ENCODE measurements at regions not wholly inside any gene's neighbourhood (a gene's known extent, or its start where the extent isn't known, plus 50 kb on each side); places are given as distances from the start of the nearest gene placed in this dataset.

DNA sequence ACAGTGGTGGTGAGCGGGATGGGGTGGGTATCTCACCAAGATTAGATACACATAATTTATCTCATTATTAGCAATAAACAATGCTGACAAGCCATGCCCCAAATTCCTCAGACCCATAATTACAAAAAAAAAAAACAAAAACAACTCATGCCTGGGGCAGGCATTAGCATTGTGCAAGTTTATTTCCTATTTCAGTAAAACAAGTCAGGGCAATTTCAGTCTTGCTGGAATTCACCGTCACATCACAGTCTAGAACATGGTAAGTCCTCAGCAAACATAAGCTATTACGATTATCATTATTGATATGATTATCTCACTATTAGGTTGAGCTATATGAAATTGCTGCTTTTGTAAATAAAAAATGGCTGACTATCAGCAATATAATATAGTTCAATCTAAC, 57.5 kb upstream of the GNAQ start:
- TF ChIP-seq, protein P1, sequence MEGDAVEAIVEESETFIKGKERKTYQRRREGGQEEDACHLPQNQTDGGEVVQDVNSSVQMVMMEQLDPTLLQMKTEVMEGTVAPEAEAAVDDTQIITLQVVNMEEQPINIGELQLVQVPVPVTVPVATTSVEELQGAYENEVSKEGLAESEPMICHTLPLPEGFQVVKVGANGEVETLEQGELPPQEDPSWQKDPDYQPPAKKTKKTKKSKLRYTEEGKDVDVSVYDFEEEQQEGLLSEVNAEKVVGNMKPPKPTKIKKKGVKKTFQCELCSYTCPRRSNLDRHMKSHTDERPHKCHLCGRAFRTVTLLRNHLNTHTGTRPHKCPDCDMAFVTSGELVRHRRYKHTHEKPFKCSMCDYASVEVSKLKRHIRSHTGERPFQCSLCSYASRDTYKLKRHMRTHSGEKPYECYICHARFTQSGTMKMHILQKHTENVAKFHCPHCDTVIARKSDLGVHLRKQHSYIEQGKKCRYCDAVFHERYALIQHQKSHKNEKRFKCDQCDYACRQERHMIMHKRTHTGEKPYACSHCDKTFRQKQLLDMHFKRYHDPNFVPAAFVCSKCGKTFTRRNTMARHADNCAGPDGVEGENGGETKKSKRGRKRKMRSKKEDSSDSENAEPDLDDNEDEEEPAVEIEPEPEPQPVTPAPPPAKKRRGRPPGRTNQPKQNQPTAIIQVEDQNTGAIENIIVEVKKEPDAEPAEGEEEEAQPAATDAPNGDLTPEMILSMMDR (conservative IDR thresholded peaks at IDR 0.05; ENCODE audit: low read length): no peak
- TF ChIP-seq EZH2phosphoT487 (IDR thresholded peaks at IDR 0.05; ENCODE audit: borderline replicate concordance): no peak

Data from Loucy (cell line).